IMR-90 (cell line): ENCODE measurements at regions not wholly inside any gene's neighbourhood (a gene's known extent, or its start where the extent isn't known, plus 50 kb on each side); places are given as distances from the start of the nearest gene placed in this dataset.

Source experiments
- ATAC-seq: fragments of 200-7000 bp; cut with Tn5 transposase; 2 replicates; pipeline ENCODE4 v1.9.1; 2020; ENCODE audit warnings: low read depth, mild to moderate bottlenecking, moderate library complexity
- BruUV-seq: library from RNA; stranded (reverse); fragments of 400-500 nt; replicated peaks from 2 replicates; lab custom pipeline; 2021; lab: Mats Ljungman, UMichigan
- CTCF ChIA-PET: fragments of 300-600 bp; formaldehyde crosslinking; extraction: SDS; loops from one replicate; lab custom pipeline; 2021; ENCODE audit warnings: antibody characterized with exemption; lab: Yijun Ruan, JAX
- POLR2A ChIA-PET: fragments of 300-600 bp; sonication (Branson Sonifier 250); formaldehyde crosslinking; loops from one replicate; lab custom pipeline; 2022; ENCODE audit warnings: antibody characterized with exemption; ENCODE audit not compliant: unreplicated experiment; lab: Charles Lee
- DNase-seq: peaks from one replicate; pipeline ENCODE4 v3.0.0; 2013
- H2AFZ ChIP-seq: replicated peaks from 2 replicates; pipeline ENCODE3; 2013; ENCODE audit warnings: low read length, mild to moderate bottlenecking; ENCODE audit not compliant: poor library complexity
- H2AK5ac ChIP-seq: 2 replicates; pipeline ENCODE4 v1.6.1; 2013; ENCODE audit warnings: low read depth, low read length, inconsistent platforms
- H2AK9ac ChIP-seq: replicated peaks from 2 replicates; pipeline ENCODE3; 2013; ENCODE audit warnings: mild to moderate bottlenecking, low read depth, low read length, moderate library complexity; ENCODE audit not compliant: poor library complexity
- H2BK120ac ChIP-seq: 2 replicates; pipeline ENCODE4 v1.6.1; 2013; ENCODE audit warnings: low read depth, low read length, inconsistent platforms
- H2BK15ac ChIP-seq: 3 replicates; pipeline ENCODE4 v1.6.1; 2013; ENCODE audit warnings: low read depth, low read length, inconsistent platforms
- H2BK20ac ChIP-seq: 2 replicates; pipeline ENCODE4 v1.6.1; 2013; ENCODE audit warnings: low read depth, mild to moderate bottlenecking, inconsistent platforms, low read length, moderate library complexity
- H2BK5ac ChIP-seq: 2 replicates; pipeline ENCODE4 v1.6.1; 2013; ENCODE audit warnings: mild to moderate bottlenecking, low read depth, low read length, inconsistent platforms; ENCODE audit not compliant: poor library complexity, severe bottlenecking
- H3K14ac ChIP-seq: replicated peaks from 2 replicates; pipeline ENCODE4 v1.6.1; 2013; ENCODE audit warnings: low read depth, low read length, inconsistent platforms
- H3K18ac ChIP-seq: 2 replicates; pipeline ENCODE4 v1.6.1; 2013; ENCODE audit warnings: low read depth, low read length, control low read depth
- H3K23ac ChIP-seq: 2 replicates; pipeline ENCODE4 v1.6.1; 2013; ENCODE audit warnings: low read depth, low read length, inconsistent platforms
- H3K27ac ChIP-seq: 2 replicates; pipeline ENCODE4 v1.5.1; 2013; ENCODE audit warnings: mild to moderate bottlenecking, control low read depth, low read length; ENCODE audit not compliant: insufficient read depth
- H3K27me3 ChIP-seq: 2 replicates; pipeline ENCODE4 v1.6.1; 2013; ENCODE audit warnings: low read length; ENCODE audit not compliant: control insufficient read depth, insufficient read depth
- H3K36me3 ChIP-seq: 2 replicates; pipeline ENCODE4 v1.6.1; 2013; ENCODE audit warnings: low read length, mixed read lengths; ENCODE audit not compliant: control insufficient read depth, insufficient read depth
- H3K4ac ChIP-seq: 2 replicates; pipeline ENCODE4 v1.6.1; 2013; ENCODE audit warnings: low read depth, low read length, inconsistent platforms
- H3K4me1 ChIP-seq: 2 replicates; pipeline ENCODE4 v1.6.1; 2013; ENCODE audit warnings: low read length, mixed read lengths; ENCODE audit not compliant: control insufficient read depth, insufficient read depth
- H3K4me2 ChIP-seq: 2 replicates; pipeline ENCODE4 v1.6.1; 2013; ENCODE audit warnings: low read depth, mild to moderate bottlenecking, control low read depth, low read length, moderate library complexity
- H3K4me3 ChIP-seq: 2 replicates; pipeline ENCODE4 v1.5.1; 2013; ENCODE audit warnings: low read depth, mild to moderate bottlenecking, control low read depth, low read length, moderate library complexity; ENCODE audit not compliant: insufficient read depth
- H3K56ac ChIP-seq: 2 replicates; pipeline ENCODE4 v1.6.1; 2013; ENCODE audit warnings: low read length, inconsistent platforms; ENCODE audit not compliant: insufficient read depth; ENCODE audit errors: extremely low read depth
- H3K79me1 ChIP-seq, 2 experiments: 2 replicates each; pipeline ENCODE4 v1.6.1; 2013; ENCODE audit warnings: low read length in 2 of 2, inconsistent platforms in 1 of 2, low read depth in 1 of 2
- H3K9ac ChIP-seq: 2 replicates; pipeline ENCODE4 v1.6.1; 2013; ENCODE audit warnings: low read depth, low read length, control low read depth
- H3K9me1 ChIP-seq: 2 replicates; pipeline ENCODE4 v1.6.1; 2013; ENCODE audit warnings: low read length, inconsistent platforms; ENCODE audit not compliant: insufficient read depth
- H3K9me3 ChIP-seq: 2 replicates; pipeline ENCODE4 v1.6.1; 2013; ENCODE audit warnings: low read length; ENCODE audit not compliant: control insufficient read depth, insufficient read depth
- H4K20me1 ChIP-seq: 2 replicates; pipeline ENCODE4 v1.6.1; 2013; ENCODE audit warnings: low read length, inconsistent platforms; ENCODE audit not compliant: insufficient read depth
- H4K5ac ChIP-seq: 2 replicates; pipeline ENCODE4 v1.6.1; 2013; ENCODE audit warnings: mild to moderate bottlenecking, low read depth, low read length, control low read depth
- H4K8ac ChIP-seq, 2 experiments: 2 replicates each; pipeline ENCODE4 v1.6.1; 2013; ENCODE audit warnings: low read depth in 2 of 2, low read length in 2 of 2, control low read depth in 1 of 2, inconsistent platforms in 1 of 2
- H4K91ac ChIP-seq: 2 replicates; pipeline ENCODE4 v1.6.1; 2013; ENCODE audit warnings: low read depth, low read length, inconsistent platforms; ENCODE audit not compliant: insufficient read depth
- CEBPB ChIP-seq: IDR thresholded peaks from 2 replicates; pipeline ENCODE4 v1.6.1; 2012; ENCODE audit warnings: low read depth, low read length, improper control_type of control experiment
- CHD1 ChIP-seq: IDR thresholded peaks from 2 replicates; pipeline ENCODE4 v1.6.1; 2012; ENCODE audit warnings: low read depth, low read length, improper control_type of control experiment
- FOS ChIP-seq: fragments of 150-350 bp; IDR thresholded peaks from 2 replicates; pipeline ENCODE4 v1.6.1; 2016; ENCODE audit warnings: low read depth, low read length
- MAFK ChIP-seq: IDR thresholded peaks from 2 replicates; pipeline ENCODE4 v1.6.1; 2012; ENCODE audit warnings: low read depth, low read length, improper control_type of control experiment
- MAZ ChIP-seq: IDR thresholded peaks from 2 replicates; pipeline ENCODE4 v1.6.1; 2012; ENCODE audit warnings: low read depth, mild to moderate bottlenecking, low read length, improper control_type of control experiment, moderate library complexity, borderline replicate concordance
- MXI1 ChIP-seq: IDR thresholded peaks from 2 replicates; pipeline ENCODE4 v1.6.1; 2012; ENCODE audit warnings: low read depth, mild to moderate bottlenecking, low read length, moderate library complexity, borderline replicate concordance
- NFE2L2 ChIP-seq: fragments of 150-350 bp; IDR thresholded peaks from 2 replicates; pipeline ENCODE4 v1.6.1; 2016; ENCODE audit warnings: low read depth, mild to moderate bottlenecking, low read length
- POLR2A ChIP-seq: IDR thresholded peaks from 2 replicates; pipeline ENCODE4 v1.6.1; 2012; ENCODE audit warnings: mild to moderate bottlenecking, low read depth, low read length
- RAD21 ChIP-seq: IDR thresholded peaks from 2 replicates; pipeline ENCODE4 v1.6.1; 2012; ENCODE audit warnings: low read length, improper control_type of control experiment
- RCOR1 ChIP-seq: IDR thresholded peaks from 2 replicates; pipeline ENCODE4 v1.6.1; 2012; ENCODE audit warnings: mild to moderate bottlenecking, low read length, improper control_type of control experiment; ENCODE audit not compliant: insufficient replicate concordance
- RFX5 ChIP-seq: IDR thresholded peaks from 2 replicates; pipeline ENCODE4 v1.8.0; 2012; ENCODE audit warnings: low read depth, mild to moderate bottlenecking, low read length, moderate library complexity
- SMC3 ChIP-seq: fragments of 150-350 bp; IDR thresholded peaks from 2 replicates; pipeline ENCODE4 v1.6.1; 2016; ENCODE audit warnings: low read depth, mild to moderate bottlenecking, antibody characterized with exemption, low read length, moderate library complexity
- WGBS, 2 experiments: methylation state at CpG; one replicate each; pipeline versions ENCODE4 v1.1.5 to v1.1.7; 2013; ENCODE audit warnings: missing lambda C conversion rate in 2 of 2; ENCODE audit not compliant: insufficient read length in 1 of 2; ENCODE audit errors: extremely low coverage in 2 of 2; 5-methylcytosine and 5-hydroxymethylcytosine counted together
- dilution Hi-C: fragments of 300-500 bp; cut with HindIII; formaldehyde crosslinking; loops from one replicate; pipeline ENCODE4 v1.14.3; 2018; ENCODE audit warnings: low sequenced_read_pairs; ENCODE audit not compliant: unreplicated experiment
- in situ Hi-C: fragments of 300-500 bp; cut with MboI; formaldehyde crosslinking; loops from 3 replicates; pipeline ENCODE4 v1.14.3; 2019; ENCODE audit warnings: low sequenced_read_pairs, inconsistent platforms, mixed read lengths
- intact Hi-C: fragments of 100-400 bp; cut with micrococcal nuclease; formaldehyde crosslinking; loops from 2 replicates; pipeline ENCODE4 v1.10.0; 2022
- TF ChIP-seq, protein P1 (sequence below): conservative IDR thresholded peaks from 2 replicates; pipeline ENCODE4 v1.5.1; 2012; ENCODE audit warnings: mild to moderate bottlenecking, low read depth, low read length, improper control_type of control experiment
- TF ChIP-seq, protein P2 (sequence below): fragments of 150-350 bp; IDR thresholded peaks from 2 replicates; pipeline ENCODE4 v1.6.1; 2016; ENCODE audit warnings: low read depth, mild to moderate bottlenecking, low read length, moderate library complexity, borderline replicate concordance
- TF ChIP-seq, protein P3 (sequence below): fragments of 150-350 bp; IDR thresholded peaks from 2 replicates; pipeline ENCODE4 v1.6.1; 2017; ENCODE audit warnings: mild to moderate bottlenecking, antibody characterized with exemption, low read length, low read depth

DNA sequence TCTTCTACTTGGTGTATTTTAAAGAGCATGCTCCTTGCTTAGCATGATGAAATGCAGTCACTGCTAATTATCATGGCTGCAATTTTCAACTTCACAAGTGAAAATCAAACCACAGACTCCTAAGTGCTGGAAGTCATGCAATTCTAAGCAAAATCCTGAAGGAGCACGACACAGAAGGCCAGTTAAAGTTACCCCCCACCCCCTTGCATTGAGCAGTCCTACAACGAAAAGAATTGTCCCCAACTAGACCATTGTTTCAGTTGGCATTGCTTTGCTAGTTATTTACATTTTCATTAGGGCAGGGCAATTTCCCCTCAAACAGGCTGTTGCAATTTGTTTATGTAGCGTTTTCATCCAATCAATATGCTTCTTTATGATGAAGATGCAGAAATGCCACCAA lies 321.2 kb downstream of the PCDH7 start:
- H3K9ac ChIP-seq = no peak overlapping the region
- intact Hi-C loops (loop anchor here (5.0 kb wide), 1 partner anchor 324 kb away; no protein-coding TSS in a partner anchor), in situ Hi-C loops (no loop called here), dilution Hi-C loops (no loop called here)
- no peak for DNase-seq
- POLR2A ChIA-PET = no interaction called here
- no peak overlapping the region for H2AK5ac ChIP-seq
- CTCF ChIA-PET = no interaction called here
- no peaks in the 10 kb centered on the region for H3K4me1 ChIP-seq
- no TSS peak for BruUV-seq
- no peaks in the 10 kb centered on the region; the same call in 1 of the 2 replicates for H3K9me1 ChIP-seq
- TF ChIP-seq CHD1 (no peak), SMC3 (no peak), NFE2L2 (no peak), FOS (no peak), RAD21 (no peak), MAFK (no peak), CEBPB (no peak), RFX5 (no peak), RCOR1 (no peak), POLR2A (no peak), MXI1 (no peak), MAZ (no peak)
- TF ChIP-seq, protein P1, sequence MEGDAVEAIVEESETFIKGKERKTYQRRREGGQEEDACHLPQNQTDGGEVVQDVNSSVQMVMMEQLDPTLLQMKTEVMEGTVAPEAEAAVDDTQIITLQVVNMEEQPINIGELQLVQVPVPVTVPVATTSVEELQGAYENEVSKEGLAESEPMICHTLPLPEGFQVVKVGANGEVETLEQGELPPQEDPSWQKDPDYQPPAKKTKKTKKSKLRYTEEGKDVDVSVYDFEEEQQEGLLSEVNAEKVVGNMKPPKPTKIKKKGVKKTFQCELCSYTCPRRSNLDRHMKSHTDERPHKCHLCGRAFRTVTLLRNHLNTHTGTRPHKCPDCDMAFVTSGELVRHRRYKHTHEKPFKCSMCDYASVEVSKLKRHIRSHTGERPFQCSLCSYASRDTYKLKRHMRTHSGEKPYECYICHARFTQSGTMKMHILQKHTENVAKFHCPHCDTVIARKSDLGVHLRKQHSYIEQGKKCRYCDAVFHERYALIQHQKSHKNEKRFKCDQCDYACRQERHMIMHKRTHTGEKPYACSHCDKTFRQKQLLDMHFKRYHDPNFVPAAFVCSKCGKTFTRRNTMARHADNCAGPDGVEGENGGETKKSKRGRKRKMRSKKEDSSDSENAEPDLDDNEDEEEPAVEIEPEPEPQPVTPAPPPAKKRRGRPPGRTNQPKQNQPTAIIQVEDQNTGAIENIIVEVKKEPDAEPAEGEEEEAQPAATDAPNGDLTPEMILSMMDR = no peak
- TF ChIP-seq, protein P2, sequence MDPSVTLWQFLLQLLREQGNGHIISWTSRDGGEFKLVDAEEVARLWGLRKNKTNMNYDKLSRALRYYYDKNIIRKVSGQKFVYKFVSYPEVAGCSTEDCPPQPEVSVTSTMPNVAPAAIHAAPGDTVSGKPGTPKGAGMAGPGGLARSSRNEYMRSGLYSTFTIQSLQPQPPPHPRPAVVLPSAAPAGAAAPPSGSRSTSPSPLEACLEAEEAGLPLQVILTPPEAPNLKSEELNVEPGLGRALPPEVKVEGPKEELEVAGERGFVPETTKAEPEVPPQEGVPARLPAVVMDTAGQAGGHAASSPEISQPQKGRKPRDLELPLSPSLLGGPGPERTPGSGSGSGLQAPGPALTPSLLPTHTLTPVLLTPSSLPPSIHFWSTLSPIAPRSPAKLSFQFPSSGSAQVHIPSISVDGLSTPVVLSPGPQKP = no peak
- TF ChIP-seq, protein P3, sequence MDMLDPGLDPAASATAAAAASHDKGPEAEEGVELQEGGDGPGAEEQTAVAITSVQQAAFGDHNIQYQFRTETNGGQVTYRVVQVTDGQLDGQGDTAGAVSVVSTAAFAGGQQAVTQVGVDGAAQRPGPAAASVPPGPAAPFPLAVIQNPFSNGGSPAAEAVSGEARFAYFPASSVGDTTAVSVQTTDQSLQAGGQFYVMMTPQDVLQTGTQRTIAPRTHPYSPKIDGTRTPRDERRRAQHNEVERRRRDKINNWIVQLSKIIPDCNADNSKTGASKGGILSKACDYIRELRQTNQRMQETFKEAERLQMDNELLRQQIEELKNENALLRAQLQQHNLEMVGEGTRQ = no peak
- no peaks in the 10 kb centered on the region for H3K27me3 ChIP-seq
- H2AK9ac ChIP-seq = no peak overlapping the region
- no peak overlapping the region for H2BK5ac ChIP-seq
- no peak overlapping the region for H3K4me2 ChIP-seq
- no peaks in the 10 kb centered on the region for H3K79me1 ChIP-seq
- no peak overlapping the region for H3K23ac ChIP-seq
- no peak overlapping the region for H3K27ac ChIP-seq
- H3K9me3 ChIP-seq = no peaks in the 10 kb centered on the region
- no peak overlapping the region for H2BK120ac ChIP-seq
- no CpG with 5 or more reads among the region's 3 CpGs for WGBS, 2 experiments
- no peak overlapping the region for H4K8ac ChIP-seq
- no peak overlapping the region for H3K14ac ChIP-seq
- H2BK20ac ChIP-seq = no peak overlapping the region
- H3K18ac ChIP-seq = no peak overlapping the region
- H3K36me3 ChIP-seq = no peaks in the 10 kb centered on the region
- no peak overlapping the region for H3K4me3 ChIP-seq
- no peak overlapping the region for H4K91ac ChIP-seq
- H4K20me1 ChIP-seq = no peaks in the 10 kb centered on the region
- ATAC-seq = no peak
- H4K5ac ChIP-seq = no peak overlapping the region
- no peak overlapping the region for H3K56ac ChIP-seq
- H2AFZ ChIP-seq = no peak overlapping the region
- H3K4ac ChIP-seq = no peak overlapping the region
- H2BK15ac ChIP-seq = no peak overlapping the region
